Mucosa of rectum (tissue), 2 donors: ENCODE measurements at regions not wholly inside any gene's neighbourhood (a gene's known extent, or its start where the extent isn't known, plus 50 kb on each side); places are given as distances from the start of the nearest gene placed in this dataset.

Source experiments
- H3K27ac ChIP-seq, 2 donors: one replicate each; pipeline ENCODE4 v1.7.0; 2013; ENCODE audit warnings: inconsistent platforms in 2 of 2, low read depth in 2 of 2, low read length in 2 of 2
- H3K27me3 ChIP-seq, 2 donors: one replicate each; pipeline ENCODE4 v1.7.0; 2013; ENCODE audit warnings: low read length in 2 of 2; ENCODE audit not compliant: control insufficient read depth in 2 of 2, insufficient read depth in 2 of 2
- H3K36me3 ChIP-seq, 2 donors: one replicate each; pipeline ENCODE4 v1.7.0; 2013; ENCODE audit warnings: low read length in 2 of 2; ENCODE audit not compliant: control insufficient read depth in 2 of 2, insufficient read depth in 2 of 2
- H3K4me1 ChIP-seq, 2 donors: one replicate each; pipeline ENCODE4 v1.7.0; 2013; ENCODE audit warnings: low read length in 2 of 2, mild to moderate bottlenecking in 1 of 2; ENCODE audit not compliant: control insufficient read depth in 2 of 2, insufficient read depth in 2 of 2
- H3K4me3 ChIP-seq, 2 donors: one replicate each; pipeline ENCODE4 v1.7.0; 2013; ENCODE audit warnings: low read length in 2 of 2
- H3K9ac ChIP-seq, 2 donors: one replicate each; pipeline ENCODE4 v1.7.0; 2013; ENCODE audit warnings: low read length in 2 of 2, low read depth in 1 of 2, mild to moderate bottlenecking in 1 of 2
- H3K9me3 ChIP-seq, 2 donors: one replicate each; pipeline ENCODE4 v1.7.0; 2013; ENCODE audit warnings: low read length in 2 of 2; ENCODE audit not compliant: control insufficient read depth in 2 of 2
- donor health status: healthy.
- donor health status: Normal muscosa, but diverticular disease.

GRCh38 chr10:10498781-10499180 is 518.9 kb upstream of the CELF2 start:
- Histone ChIP-seq H3K4me3 (no peak overlapping the region), H3K27ac (no peak overlapping the region), H3K9ac (no peak overlapping the region)

GRCh38 chr10:10499839-10500238 is 517.8 kb upstream of the CELF2 start:
- Histone ChIP-seq H3K9me3 (no peaks in the 10 kb centered on the region), H3K27ac (no peak overlapping the region), H3K36me3 (no peaks in the 10 kb centered on the region), H3K4me1 (no peaks in the 10 kb centered on the region), H3K27me3 (no peaks in the 10 kb centered on the region), H3K4me3 (no peak overlapping the region), H3K9ac (no peak overlapping the region)

More at GRCh38 chr10:10498781-10499180, 518.9 kb upstream of the CELF2 start:
- Histone ChIP-seq H3K4me1 (no peaks in the 10 kb centered on the region), H3K9me3 (no peaks in the 10 kb centered on the region), H3K27me3 (no peaks in the 10 kb centered on the region), H3K36me3 (no peaks in the 10 kb centered on the region)

GRCh38 chr10:10500937-10501336 is 516.7 kb upstream of the CELF2 start:
- Histone ChIP-seq H3K27ac (no peak overlapping the region), H3K36me3 (no peaks in the 10 kb centered on the region)

GRCh38 chr10:10503772-10504171 is 513.9 kb upstream of the CELF2 start:
- no peak overlapping the region for H3K9ac ChIP-seq
- H3K4me3 ChIP-seq: no peak overlapping the region
- H3K27me3 ChIP-seq: no peaks in the 10 kb centered on the region
- H3K4me1 ChIP-seq: no peaks in the 10 kb centered on the region
- H3K9me3 ChIP-seq: no peaks in the 10 kb centered on the region
- no peaks in the 10 kb centered on the region for H3K36me3 ChIP-seq
- H3K27ac ChIP-seq: no peak overlapping the region

More at GRCh38 chr10:10500937-10501336, 516.7 kb upstream of the CELF2 start:
- Histone ChIP-seq H3K27me3 (no peaks in the 10 kb centered on the region), H3K4me1 (no peaks in the 10 kb centered on the region), H3K4me3 (no peak overlapping the region), H3K9me3 (no peaks in the 10 kb centered on the region), H3K9ac (no peak overlapping the region)

- H3K9ac ChIP-seq: no peak overlapping the region
- H3K36me3 ChIP-seq: no peaks in the 10 kb centered on the region
- no peaks in the 10 kb centered on the region for H3K4me1 ChIP-seq
- H3K9me3 ChIP-seq: no peaks in the 10 kb centered on the region
- H3K27me3 ChIP-seq: no peaks in the 10 kb centered on the region
- H3K4me3 ChIP-seq: no peak overlapping the region
- H3K27ac ChIP-seq: no peak overlapping the region
Observed at GRCh38 chr10:10508211-10508610, 509.5 kb upstream of the CELF2 start.

- H3K9ac ChIP-seq: no peak overlapping the region
- H3K27ac ChIP-seq: no peak overlapping the region
- H3K9me3 ChIP-seq: no peaks in the 10 kb centered on the region
- no peaks in the 10 kb centered on the region for H3K27me3 ChIP-seq
- H3K4me1 ChIP-seq: no peaks in the 10 kb centered on the region
- H3K36me3 ChIP-seq: no peaks in the 10 kb centered on the region
- no peak overlapping the region for H3K4me3 ChIP-seq
Observed at GRCh38 chr10:10510179-10510578, 507.5 kb upstream of the CELF2 start.

- no peak overlapping the region for H3K4me3 ChIP-seq
- no peaks in the 10 kb centered on the region for H3K9me3 ChIP-seq
- no peak overlapping the region for H3K27ac ChIP-seq
- H3K27me3 ChIP-seq: no peaks in the 10 kb centered on the region
- H3K36me3 ChIP-seq: no peaks in the 10 kb centered on the region
- no peak overlapping the region for H3K9ac ChIP-seq
- no peaks in the 10 kb centered on the region for H3K4me1 ChIP-seq
Observed at GRCh38 chr10:10513067-10513466, 504.6 kb upstream of the CELF2 start.

GRCh38 chr10:10513898-10514297 is 503.8 kb upstream of the CELF2 start:
- Histone ChIP-seq H3K27me3 (no peaks in the 10 kb centered on the region), H3K4me3 (no peak overlapping the region), H3K4me1 (no peaks in the 10 kb centered on the region), H3K27ac (no peak overlapping the region), H3K9me3 (no peaks in the 10 kb centered on the region), H3K9ac (no peak overlapping the region), H3K36me3 (no peaks in the 10 kb centered on the region)

GRCh38 chr10:10514797-10515196 is 502.9 kb upstream of the CELF2 start:
- H3K4me1 ChIP-seq: no peaks in the 10 kb centered on the region
- no peaks in the 10 kb centered on the region for H3K27me3 ChIP-seq
- H3K9ac ChIP-seq: no peak overlapping the region
- H3K4me3 ChIP-seq: no peak overlapping the region
- H3K9me3 ChIP-seq: no peaks in the 10 kb centered on the region
- no peaks in the 10 kb centered on the region for H3K36me3 ChIP-seq
- no peak overlapping the region for H3K27ac ChIP-seq

GRCh38 chr10:10515479-10516204 is 502.0 kb upstream of the CELF2 start:
- Histone ChIP-seq H3K36me3 (no peaks in the 10 kb centered on the region), H3K27me3 (no peaks in the 10 kb centered on the region), H3K9me3 (no peaks in the 10 kb centered on the region), H3K9ac (no peak overlapping the region), H3K27ac (no peak overlapping the region), H3K4me3 (no peak overlapping the region), H3K4me1 (no peaks in the 10 kb centered on the region)
